GM10266 (cell line): ENCODE measurements at regions not wholly inside any gene's neighbourhood (a gene's known extent, or its start where the extent isn't known, plus 50 kb on each side); places are given as distances from the start of the nearest gene placed in this dataset.
A peak's percentile ranks its signal among the peaks of the same experiment; 100 is the strongest.
"Not testable (repeated sequence)": the region's sequence is repeated elsewhere in the genome, so short reads cannot be mapped to it uniquely, and the experiment has no call there.

ENCODE experiments used
- DNase-seq: peaks from one replicate; pipeline ENCODE4 v3.0.0; 2012; ENCODE audit errors: extremely low spot score
- CTCF ChIP-seq: IDR thresholded peaks from 2 replicates; pipeline ENCODE4 v1.5.1; 2012; ENCODE audit warnings: mild to moderate bottlenecking, low read depth; ENCODE audit not compliant: control insufficient read depth, insufficient read depth; ENCODE audit errors: missing control alignments

DNA sequence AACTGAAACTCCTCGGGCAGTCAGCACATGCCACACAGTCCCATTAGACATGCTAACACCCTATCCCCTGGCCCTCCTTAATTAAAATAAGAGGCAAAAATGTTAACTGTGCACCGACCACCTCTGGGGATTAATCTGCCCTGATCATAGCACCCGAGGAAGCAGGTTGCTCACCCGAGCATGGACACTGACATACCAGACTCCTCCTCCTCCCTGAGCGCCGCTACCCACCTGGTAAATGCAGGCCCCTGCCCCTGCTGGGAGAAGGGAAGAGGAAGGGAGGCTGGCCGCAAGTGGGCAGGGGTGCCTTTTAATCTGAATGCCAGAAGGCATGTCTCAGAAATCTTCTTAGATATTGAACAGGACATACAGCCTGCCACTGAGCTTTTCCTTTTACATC is 360.9 kb downstream of the RRAGC start:
- no peak for DNase-seq
- TF ChIP-seq CTCF: no peak

DNA sequence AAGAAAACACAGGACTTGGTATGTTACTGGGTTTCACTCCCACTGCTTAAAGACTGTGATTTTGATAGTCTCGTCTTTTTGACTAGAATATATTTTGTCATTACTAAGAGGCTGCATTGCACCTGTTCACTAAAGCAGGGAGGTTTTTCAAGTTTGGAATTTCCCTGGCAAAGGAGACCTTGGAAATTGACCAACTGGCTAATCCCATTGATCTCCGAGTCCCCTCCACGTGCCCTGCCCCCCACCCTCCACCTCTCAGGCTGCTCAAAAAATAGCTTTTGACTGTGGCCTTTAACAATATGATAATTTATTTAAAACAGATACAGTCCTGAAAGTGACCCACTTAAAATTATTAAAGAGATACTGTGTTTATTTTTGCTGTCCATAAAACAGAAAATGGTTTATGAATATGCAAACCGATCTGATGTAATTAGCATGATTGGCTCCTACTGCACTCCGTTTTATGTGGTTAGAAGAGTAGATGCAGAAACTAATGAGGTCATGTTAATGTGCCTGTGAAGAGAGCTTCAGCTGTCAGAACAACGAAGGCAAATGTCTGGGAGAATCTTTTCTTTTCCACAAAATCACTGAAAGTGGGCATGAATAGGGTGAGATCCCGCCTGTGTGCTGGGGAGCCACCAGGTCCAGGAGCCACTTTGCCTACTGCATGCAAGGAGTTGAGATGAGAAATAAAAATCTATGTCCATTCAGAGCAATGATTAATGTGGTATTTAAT is 361.5 kb downstream of the RRAGC start:
- no peak for TF ChIP-seq CTCF

DNA sequence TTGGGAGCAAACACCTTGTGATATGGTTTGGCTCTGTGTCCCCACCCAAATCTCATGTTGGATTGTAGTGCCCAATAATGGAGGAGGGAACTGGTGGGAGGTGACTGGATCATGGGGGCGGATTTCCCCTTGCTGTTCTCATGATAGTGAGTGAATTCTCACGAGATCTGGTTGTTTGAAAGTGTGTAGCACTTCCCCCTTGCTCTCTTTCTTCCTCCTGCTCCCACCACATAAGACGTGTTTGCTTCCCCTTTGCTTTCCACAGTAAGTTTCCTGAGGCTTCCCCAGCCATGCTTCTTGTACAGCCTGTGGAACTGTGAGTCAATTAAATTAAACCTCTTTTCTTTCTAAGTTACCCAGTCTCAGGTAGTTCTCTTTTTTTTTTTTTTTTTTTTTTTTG is 366.3 kb downstream of the RRAGC start:
- not testable (repeated sequence) for DNase-seq

More for the DNA sequence above, 361.5 kb downstream of the RRAGC start:
- no peak for DNase-seq

DNA sequence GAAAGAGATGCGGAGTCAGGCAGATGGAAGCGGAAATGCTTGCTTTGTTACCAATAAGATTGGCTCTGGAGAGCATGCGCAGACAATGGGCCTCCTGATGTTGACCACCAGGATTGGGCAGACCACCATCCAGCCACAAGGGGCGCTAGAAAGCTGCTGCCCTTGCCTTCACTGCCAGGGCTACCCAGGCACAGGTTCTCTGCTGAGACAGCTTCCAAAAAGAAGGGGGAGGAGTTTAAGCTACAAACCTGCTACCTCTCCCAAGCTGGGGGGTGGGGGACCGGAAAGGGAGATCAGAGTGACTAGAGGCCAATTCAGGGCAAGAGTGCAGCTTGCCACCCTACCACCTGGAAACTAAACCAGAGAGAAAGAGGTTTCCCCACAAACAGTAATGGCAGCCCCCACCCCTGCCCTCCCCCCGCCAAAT is 369.7 kb downstream of the RRAGC start:
- peak; percentile 58 for DNase-seq

GRCh38 chr1:38488162-38488898 is 371.2 kb downstream of the RRAGC start:
- no peak for DNase-seq
- no peak for TF ChIP-seq CTCF

More for the DNA sequence above, 369.7 kb downstream of the RRAGC start:
- TF ChIP-seq CTCF: peak; percentile 63

GRCh38 chr1:38487396-38487795 is 372.2 kb downstream of the RRAGC start:
- TF ChIP-seq CTCF: no peak
- no peak for DNase-seq

DNA sequence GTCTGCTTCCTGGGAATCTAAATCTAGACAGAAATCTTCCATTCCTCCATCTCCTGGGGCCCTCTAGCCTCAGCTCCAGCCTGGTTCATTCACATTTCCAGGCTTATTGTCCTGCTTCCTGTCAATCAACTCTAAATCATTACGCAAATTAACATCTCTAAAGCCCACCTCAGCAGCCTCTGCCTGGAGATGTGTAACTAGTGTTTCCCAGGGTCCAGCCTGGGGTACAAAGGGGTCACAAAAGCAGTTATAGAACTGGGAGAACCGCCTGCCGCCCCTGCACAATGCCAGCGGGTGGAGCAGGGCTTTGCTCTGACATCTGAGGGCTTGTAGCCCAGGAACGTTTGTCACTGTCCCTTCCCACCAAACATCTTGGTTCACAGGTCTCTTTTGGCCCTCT is 373.5 kb downstream of the RRAGC start:
- TF ChIP-seq CTCF: no peak
- no peak for DNase-seq
